ENCODE measurements at regions not wholly inside any gene's neighbourhood (a gene's known extent, or its start where the extent isn't known, plus 50 kb on each side); places are given as distances from the start of the nearest gene placed in this dataset.

- Mint-ChIP-seq H3K27ac (no peak overlapping the region), H3K36me3 (ENCODE audit: insufficient read depth in 1 of 3, low read depth in 3 of 3) (no peaks in the 10 kb centered on the region), H3K4me1 (peaks cover 2% of the 10 kb centered on the region in 2 experiments; a peak in 1 of 4 replicates), H3K4me3 (no peak overlapping the region), H3K27me3 (ENCODE audit: low read depth) (no peaks in the 10 kb centered on the region), H3K9me3 (no peaks in the 10 kb centered on the region)
- no peak overlapping the region for H2AFZ ChIP-seq (ENCODE audit: low read length)
- H4K20me1 ChIP-seq (ENCODE audit: control insufficient read depth, insufficient read depth, insufficient read length): no peaks in the 10 kb centered on the region
- no peak overlapping the region for H2BK12ac ChIP-seq (ENCODE audit: insufficient read length, low read depth, low read length)
- no peaks in the 10 kb centered on the region for H3K79me2 ChIP-seq (ENCODE audit: insufficient read depth, low read length)
- WGBS (ENCODE audit: extremely low coverage, insufficient read length, low lambda C conversion rate): 100% methylated on average over 1 of the region's 1 CpG
- no peaks in the 10 kb centered on the region for H3K79me1 ChIP-seq (ENCODE audit: insufficient read depth, low read depth, low read length, poor library complexity, severe bottlenecking)
- DNase-seq: no peak
- no peaks in the 10 kb centered on the region for H3K9me3 ChIP-seq (ENCODE audit: control insufficient read depth, low read depth, low read length)
- no peak overlapping the region for H4K5ac ChIP-seq (ENCODE audit: insufficient read length, low read depth, low read length)
- H3K9ac ChIP-seq (ENCODE audit: extremely low read depth, insufficient read length, low read length): no peak overlapping the region
- no peak overlapping the region for H3K4me2 ChIP-seq (ENCODE audit: insufficient read depth, insufficient read length, low read length)
- no peak overlapping the region for H4K8ac ChIP-seq (replicated peaks; ENCODE audit: insufficient read length, low read depth, low read length)
- no peak for TF ChIP-seq CTCF (conservative IDR thresholded peaks at IDR 0.05)
- no peaks in the 10 kb centered on the region for H3K23me2 ChIP-seq (ENCODE audit: insufficient read length, low read depth, low read length, poor library complexity, severe bottlenecking)
- H3K4me1 ChIP-seq (ENCODE audit: insufficient read depth, low read length): no peaks in the 10 kb centered on the region
- H4K91ac ChIP-seq (ENCODE audit: insufficient read length, low read depth, low read length): no peak overlapping the region
- no peak overlapping the region for H3K27ac ChIP-seq (ENCODE audit: insufficient read length, low read depth, low read length)
- no peak overlapping the region for H2BK5ac ChIP-seq (ENCODE audit: insufficient read length, low read length)
- no peak overlapping the region for H3K4ac ChIP-seq (ENCODE audit: low read depth, low read length)
- H2AK5ac ChIP-seq (ENCODE audit: insufficient read length, low read length): no peak overlapping the region
- H2BK20ac ChIP-seq (ENCODE audit: low read depth, low read length, poor library complexity, severe bottlenecking): no peak overlapping the region
- no peak overlapping the region for H3K18ac ChIP-seq (ENCODE audit: insufficient read length, low read depth, low read length)
- no peak overlapping the region for H3T11ph ChIP-seq (ENCODE audit: low read length)
- H2BK120ac ChIP-seq (ENCODE audit: low read depth, low read length, poor library complexity, severe bottlenecking): no peak overlapping the region
- no peak overlapping the region for H3K23ac ChIP-seq (ENCODE audit: insufficient read length, low read depth, low read length)
- H2BK15ac ChIP-seq (ENCODE audit: low read depth, low read length): no peak overlapping the region
- H3K14ac ChIP-seq (ENCODE audit: insufficient read depth, low read length): no peak overlapping the region
- no peaks in the 10 kb centered on the region for H3K27me3 ChIP-seq (ENCODE audit: insufficient read depth, low read length)
- H3K56ac ChIP-seq (ENCODE audit: insufficient read length, low read depth, low read length): no peak overlapping the region
These were observed 178.8 kb downstream of the DSEL start for GRCh38 chr18:67337696-67338095.
